Stimulated activated naive CD8-positive, alpha-beta T cell treated with anti-CD3 and anti-CD28 coated beads, Interleukin-15, Interleukin-2, amounts not matched to agents 100 ng/mL and 50 ng/mL, for 24 hours (primary cell): ENCODE measurements at regions not wholly inside any gene's neighbourhood (a gene's known extent, or its start where the extent isn't known, plus 50 kb on each side); places are given as distances from the start of the nearest gene placed in this dataset.

ENCODE experiments used
- H3K27ac Mint-ChIP-seq: one replicate; pipeline ENCODE4 v1.8.0; 2021; ENCODE audit warnings: mild to moderate bottlenecking, mixed read lengths
- H3K27me3 Mint-ChIP-seq: one replicate; pipeline ENCODE4 v1.8.0; 2021; ENCODE audit warnings: mixed read lengths
- H3K36me3 Mint-ChIP-seq: one replicate; pipeline ENCODE4 v1.8.0; 2021; ENCODE audit warnings: low read depth, mixed read lengths
- H3K4me1 Mint-ChIP-seq: one replicate; pipeline ENCODE4 v1.8.0; 2021; ENCODE audit warnings: low read depth, mixed read lengths
- H3K4me3 Mint-ChIP-seq: one replicate; pipeline ENCODE4 v1.8.0; 2021; ENCODE audit warnings: mild to moderate bottlenecking, mixed read lengths
- H3K9me3 Mint-ChIP-seq: one replicate; pipeline ENCODE4 v1.8.0; 2021; ENCODE audit warnings: mixed read lengths

GRCh38 chr13:84931264-84931663, 868.0 kb downstream of the SLITRK6 start:
- Mint-ChIP-seq H3K4me1 (no peaks in the 10 kb centered on the region), H3K9me3 (no peaks in the 10 kb centered on the region), H3K4me3 (no peak overlapping the region), H3K27me3 (no peaks in the 10 kb centered on the region), H3K27ac (no peak overlapping the region), H3K36me3 (no peaks in the 10 kb centered on the region)

- Mint-ChIP-seq H3K4me1 (no peaks in the 10 kb centered on the region), H3K4me3 (no peak overlapping the region), H3K27ac (no peak overlapping the region), H3K27me3 (no peaks in the 10 kb centered on the region), H3K9me3 (no peaks in the 10 kb centered on the region), H3K36me3 (no peaks in the 10 kb centered on the region)
These were observed 871.6 kb downstream of the SLITRK6 start for GRCh38 chr13:84927442-84928169.

GRCh38 chr13:84925443-84925842, 873.8 kb downstream of the SLITRK6 start:
- H3K4me1 Mint-ChIP-seq = no peaks in the 10 kb centered on the region
- H3K36me3 Mint-ChIP-seq = no peaks in the 10 kb centered on the region
- no peaks in the 10 kb centered on the region for H3K9me3 Mint-ChIP-seq
- H3K4me3 Mint-ChIP-seq = no peak overlapping the region
- H3K27ac Mint-ChIP-seq = no peak overlapping the region
- no peaks in the 10 kb centered on the region for H3K27me3 Mint-ChIP-seq

- no peaks in the 10 kb centered on the region for H3K9me3 Mint-ChIP-seq
These were observed 875.4 kb downstream of the SLITRK6 start for GRCh38 chr13:84923831-84924230.

GRCh38 chr13:84917252-84917878, 881.9 kb downstream of the SLITRK6 start:
- no peak overlapping the region for H3K4me3 Mint-ChIP-seq
- no peak overlapping the region for H3K27ac Mint-ChIP-seq
- no peaks in the 10 kb centered on the region for H3K27me3 Mint-ChIP-seq
- no peaks in the 10 kb centered on the region for H3K36me3 Mint-ChIP-seq
- peaks cover 3% of the 10 kb centered on the region for H3K9me3 Mint-ChIP-seq
- no peaks in the 10 kb centered on the region for H3K4me1 Mint-ChIP-seq

More at GRCh38 chr13:84923831-84924230, 875.4 kb downstream of the SLITRK6 start:
- Mint-ChIP-seq H3K27me3 (no peaks in the 10 kb centered on the region), H3K4me1 (no peaks in the 10 kb centered on the region), H3K4me3 (no peak overlapping the region), H3K27ac (no peak overlapping the region), H3K36me3 (no peaks in the 10 kb centered on the region)

GRCh38 chr13:84912720-84913119, 886.5 kb downstream of the SLITRK6 start:
- Mint-ChIP-seq H3K27ac (no peak overlapping the region), H3K9me3 (peaks cover 3% of the 10 kb centered on the region), H3K4me3 (no peak overlapping the region), H3K4me1 (no peaks in the 10 kb centered on the region), H3K36me3 (no peaks in the 10 kb centered on the region), H3K27me3 (no peaks in the 10 kb centered on the region)

GRCh38 chr13:84910423-84910822, 888.8 kb downstream of the SLITRK6 start:
- no peak overlapping the region for H3K4me3 Mint-ChIP-seq
- H3K27ac Mint-ChIP-seq = no peak overlapping the region
- H3K36me3 Mint-ChIP-seq = no peaks in the 10 kb centered on the region
- H3K9me3 Mint-ChIP-seq = peaks cover 3% of the 10 kb centered on the region
- H3K27me3 Mint-ChIP-seq = no peaks in the 10 kb centered on the region
- H3K4me1 Mint-ChIP-seq = no peaks in the 10 kb centered on the region

GRCh38 chr13:84903391-84903790, 895.8 kb downstream of the SLITRK6 start:
- Mint-ChIP-seq H3K27me3 (no peaks in the 10 kb centered on the region), H3K4me3 (no peak overlapping the region), H3K9me3 (no peaks in the 10 kb centered on the region), H3K27ac (no peak overlapping the region), H3K4me1 (no peaks in the 10 kb centered on the region), H3K36me3 (no peaks in the 10 kb centered on the region)

- Mint-ChIP-seq H3K36me3 (no peaks in the 10 kb centered on the region), H3K27me3 (no peaks in the 10 kb centered on the region), H3K27ac (no peak overlapping the region), H3K4me3 (no peak overlapping the region), H3K4me1 (no peaks in the 10 kb centered on the region), H3K9me3 (no peaks in the 10 kb centered on the region)
These were observed 897.0 kb downstream of the SLITRK6 start for GRCh38 chr13:84902243-84902642.

GRCh38 chr13:84896128-84896527, 903.1 kb downstream of the SLITRK6 start:
- Mint-ChIP-seq H3K27me3 (no peaks in the 10 kb centered on the region), H3K36me3 (no peaks in the 10 kb centered on the region), H3K27ac (no peak overlapping the region), H3K9me3 (no peaks in the 10 kb centered on the region), H3K4me1 (no peaks in the 10 kb centered on the region), H3K4me3 (no peak overlapping the region)

GRCh38 chr13:84894749-84895148, 904.5 kb downstream of the SLITRK6 start:
- Mint-ChIP-seq H3K9me3 (no peaks in the 10 kb centered on the region), H3K4me1 (no peaks in the 10 kb centered on the region), H3K27ac (no peak overlapping the region), H3K36me3 (no peaks in the 10 kb centered on the region), H3K27me3 (no peaks in the 10 kb centered on the region), H3K4me3 (no peak overlapping the region)

- Mint-ChIP-seq H3K27me3 (no peaks in the 10 kb centered on the region), H3K4me3 (no peak overlapping the region), H3K4me1 (no peaks in the 10 kb centered on the region), H3K9me3 (no peaks in the 10 kb centered on the region), H3K36me3 (no peaks in the 10 kb centered on the region), H3K27ac (no peak overlapping the region)
These were observed 913.4 kb downstream of the SLITRK6 start for GRCh38 chr13:84885868-84886267.

- Mint-ChIP-seq H3K27me3 (no peaks in the 10 kb centered on the region), H3K27ac (no peak overlapping the region), H3K4me1 (no peaks in the 10 kb centered on the region), H3K9me3 (peaks cover 5% of the 10 kb centered on the region), H3K4me3 (no peak overlapping the region), H3K36me3 (no peaks in the 10 kb centered on the region)
These were observed 925.3 kb downstream of the SLITRK6 start for GRCh38 chr13:84873951-84874350.

GRCh38 chr13:84870190-84870589, 929.0 kb downstream of the SLITRK6 start:
- no peaks in the 10 kb centered on the region for H3K9me3 Mint-ChIP-seq

GRCh38 chr13:84867246-84867645, 932.0 kb downstream of the SLITRK6 start:
- Mint-ChIP-seq H3K4me1 (no peaks in the 10 kb centered on the region), H3K27ac (no peak overlapping the region), H3K27me3 (no peaks in the 10 kb centered on the region), H3K4me3 (no peak overlapping the region), H3K36me3 (no peaks in the 10 kb centered on the region), H3K9me3 (no peaks in the 10 kb centered on the region)

More at GRCh38 chr13:84870190-84870589, 929.0 kb downstream of the SLITRK6 start:
- no peaks in the 10 kb centered on the region for H3K27me3 Mint-ChIP-seq
- H3K4me1 Mint-ChIP-seq = no peaks in the 10 kb centered on the region
- H3K27ac Mint-ChIP-seq = no peak overlapping the region
- no peaks in the 10 kb centered on the region for H3K36me3 Mint-ChIP-seq
- no peak overlapping the region for H3K4me3 Mint-ChIP-seq

- no peak overlapping the region for H3K4me3 Mint-ChIP-seq
- H3K27me3 Mint-ChIP-seq = no peaks in the 10 kb centered on the region
- H3K36me3 Mint-ChIP-seq = no peaks in the 10 kb centered on the region
- H3K9me3 Mint-ChIP-seq = no peaks in the 10 kb centered on the region
- H3K27ac Mint-ChIP-seq = no peak overlapping the region
- no peaks in the 10 kb centered on the region for H3K4me1 Mint-ChIP-seq
These were observed 933.4 kb downstream of the SLITRK6 start for GRCh38 chr13:84865783-84866221.
